NCI-H510A treated with DMSO at 0.1 percent for 48 hours (cell line): ENCODE measurements at regions not wholly inside any gene's neighbourhood (a gene's known extent, or its start where the extent isn't known, plus 50 kb on each side); places are given as distances from the start of the nearest gene placed in this dataset.

ENCODE experiments used
- DNase-seq: peaks from one replicate; lab custom pipeline; 2025; lab: John Stamatoyannopoulos, UW

- DNase-seq, result no peak
These were observed 1072.4 kb upstream of the ZEB2 start for GRCh38 chr2:145592361-145592760.

GRCh38 chr2:145591109-145591809 lies 1071.3 kb upstream of the ZEB2 start:
- DNase-seq, result no peak

- DNase-seq, result no peak
These were observed 1068.0 kb upstream of the ZEB2 start for GRCh38 chr2:145587922-145588321.

GRCh38 chr2:145584353-145584752 lies 1064.4 kb upstream of the ZEB2 start:
- no peak for DNase-seq

GRCh38 chr2:145573608-145574007 lies 1053.7 kb upstream of the ZEB2 start:
- DNase-seq, result no peak

GRCh38 chr2:145572238-145572637 lies 1052.3 kb upstream of the ZEB2 start:
- DNase-seq, result no peak

- DNase-seq, result no peak
These were observed 1049.2 kb upstream of the ZEB2 start for GRCh38 chr2:145569108-145569507.

DNA sequence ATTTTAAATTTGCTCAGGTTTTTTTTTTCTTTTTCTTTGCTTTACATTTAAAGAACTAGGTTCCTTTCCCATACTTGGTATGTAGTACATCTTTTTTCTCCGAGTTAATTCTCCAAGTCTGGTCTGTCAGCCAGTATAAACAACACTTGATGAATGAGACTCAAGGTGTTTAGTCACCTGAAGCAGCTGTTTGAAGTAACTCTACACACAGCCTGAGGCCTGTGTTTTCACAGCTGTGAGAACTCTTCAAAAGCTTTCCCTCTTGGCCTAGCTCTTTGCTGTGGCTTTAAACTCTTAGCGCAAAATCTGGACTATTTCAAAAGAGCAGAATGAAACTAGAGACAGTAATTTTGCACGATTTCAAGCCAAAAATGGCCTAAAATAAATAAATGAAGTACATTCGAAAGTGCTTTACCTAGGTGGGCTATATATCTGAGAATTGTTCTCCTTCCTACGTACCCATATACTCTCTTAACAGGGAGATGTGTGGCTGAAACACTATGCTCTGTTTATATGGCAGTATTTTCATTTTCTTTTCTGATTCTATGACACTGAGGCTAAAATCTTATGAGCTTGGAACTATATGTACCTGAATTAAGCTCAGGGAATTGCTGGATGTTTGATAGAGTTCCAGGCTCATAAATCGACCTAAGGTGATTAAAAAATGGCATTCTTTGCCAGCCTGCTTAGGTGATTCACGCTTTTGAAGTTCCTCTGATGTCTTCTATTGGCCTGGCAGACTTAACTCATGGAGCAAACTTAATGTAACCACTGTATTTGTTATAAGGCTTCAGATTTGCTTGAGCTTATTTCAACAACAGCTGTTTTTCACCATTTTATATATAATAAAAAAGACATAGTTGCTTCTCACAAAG lies 1044.1 kb upstream of the ZEB2 start:
- DNase-seq, result peak; percentile 84

DNA sequence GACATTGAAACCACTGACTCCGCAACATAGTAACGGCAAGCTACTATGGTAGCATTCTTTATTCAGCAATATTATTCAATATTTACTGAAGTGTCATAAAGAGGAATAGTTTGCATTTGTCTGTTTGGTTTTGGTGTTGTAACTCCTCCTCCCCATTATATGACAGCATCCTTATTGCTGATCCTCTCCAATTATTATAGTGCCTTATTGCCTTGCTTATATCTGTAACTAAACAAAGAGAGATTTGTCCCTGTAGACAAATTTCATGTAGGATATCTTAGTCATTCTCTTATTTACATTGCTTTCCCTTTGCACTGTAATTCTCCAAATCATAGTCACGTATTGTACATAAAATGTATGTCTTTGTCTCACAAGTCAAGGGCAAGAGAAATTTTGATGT lies 1041.2 kb upstream of the ZEB2 start:
- DNase-seq, result no peak

DNA sequence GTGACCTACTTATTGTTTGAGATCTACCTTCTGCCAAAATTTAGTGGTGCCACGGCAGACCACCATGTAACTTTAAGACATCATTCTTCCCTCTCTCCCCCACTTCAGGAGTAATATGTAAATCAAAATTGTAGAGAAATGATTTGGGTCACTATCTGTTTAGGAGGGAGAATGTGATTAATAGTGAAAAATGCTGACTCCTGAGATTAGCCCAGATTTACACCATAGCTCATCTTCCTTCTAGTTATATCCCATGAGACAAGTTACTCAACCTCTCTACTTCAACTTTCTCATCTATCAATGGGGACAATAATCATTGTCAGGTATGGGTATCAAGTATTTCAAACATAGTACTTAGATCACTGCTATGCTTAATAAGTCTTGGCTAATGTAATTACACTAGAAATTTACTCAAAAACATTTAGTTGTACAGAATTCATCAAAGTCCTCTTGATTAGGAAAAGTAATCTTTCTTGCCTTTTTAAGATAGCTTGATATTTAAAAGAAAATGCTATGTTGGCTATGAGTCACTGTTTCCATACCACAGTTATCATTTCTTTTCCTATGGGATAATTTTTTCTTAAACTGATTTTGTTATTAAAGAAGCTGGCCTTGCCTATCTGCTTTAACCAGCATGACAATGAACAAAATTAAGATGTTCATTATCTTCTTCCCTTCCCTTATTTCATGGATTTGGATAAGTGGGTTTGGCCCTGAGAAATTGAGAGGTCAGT lies 1038.9 kb upstream of the ZEB2 start:
- no peak for DNase-seq

DNA sequence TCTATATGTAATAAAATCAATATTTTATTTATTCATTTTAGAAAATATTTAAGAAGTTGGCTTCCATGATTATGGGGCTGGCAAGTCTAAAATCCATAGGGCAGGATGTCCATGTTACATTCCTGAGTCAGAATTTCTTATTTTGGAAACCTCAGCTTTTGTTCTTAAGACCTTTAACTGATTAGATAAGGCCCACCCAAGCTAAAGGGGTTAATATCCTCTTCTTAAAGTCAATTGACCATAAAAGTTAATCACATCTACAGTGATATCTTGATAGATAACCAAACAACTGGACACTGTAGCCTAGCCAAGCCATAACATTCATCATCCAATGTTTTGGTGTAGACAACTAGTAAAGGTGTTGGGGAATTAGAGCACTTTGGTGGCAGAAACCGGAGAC lies 1035.4 kb upstream of the ZEB2 start:
- DNase-seq, result no peak

DNA sequence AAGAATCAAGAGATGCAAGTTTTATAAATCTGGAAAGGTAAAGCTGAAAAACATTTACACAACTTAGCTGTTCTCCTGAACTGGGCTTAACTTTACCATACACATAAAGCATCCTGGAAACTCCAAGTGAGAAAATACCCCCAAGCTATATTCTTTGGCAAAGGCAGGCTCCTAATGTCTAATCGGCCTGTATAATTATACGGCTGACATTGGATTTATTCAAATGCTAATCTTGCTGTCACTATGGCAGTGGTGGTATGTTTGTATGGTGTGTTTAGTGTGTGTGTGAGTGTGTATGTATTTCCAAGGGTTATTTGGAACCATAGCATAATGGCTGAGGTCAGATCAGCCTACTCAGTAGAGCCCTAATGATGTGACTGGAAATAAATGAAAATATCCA lies 1031.8 kb upstream of the ZEB2 start:
- no peak for DNase-seq

- DNase-seq, result no peak
These were observed 1028.6 kb upstream of the ZEB2 start for GRCh38 chr2:145548479-145548878.

DNA sequence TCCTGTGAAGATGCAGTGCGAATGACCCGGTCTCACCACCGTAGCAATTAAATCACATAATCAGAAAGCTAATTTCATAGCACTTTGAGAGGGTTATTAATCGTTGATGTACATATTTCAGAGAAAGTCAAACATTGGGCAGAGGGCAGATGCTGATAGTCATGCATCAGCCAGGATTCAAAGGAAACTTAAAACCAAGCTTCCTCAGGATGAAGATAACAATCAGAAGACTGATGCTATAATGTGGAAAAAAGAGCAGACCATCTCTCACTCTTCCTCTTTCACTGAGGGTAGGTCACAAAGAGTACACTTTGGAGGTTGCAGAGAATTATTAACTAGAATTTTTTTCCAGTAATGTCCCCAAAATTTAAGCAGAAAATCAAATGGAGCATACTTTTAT lies 1027.7 kb upstream of the ZEB2 start:
- no peak for DNase-seq

DNA sequence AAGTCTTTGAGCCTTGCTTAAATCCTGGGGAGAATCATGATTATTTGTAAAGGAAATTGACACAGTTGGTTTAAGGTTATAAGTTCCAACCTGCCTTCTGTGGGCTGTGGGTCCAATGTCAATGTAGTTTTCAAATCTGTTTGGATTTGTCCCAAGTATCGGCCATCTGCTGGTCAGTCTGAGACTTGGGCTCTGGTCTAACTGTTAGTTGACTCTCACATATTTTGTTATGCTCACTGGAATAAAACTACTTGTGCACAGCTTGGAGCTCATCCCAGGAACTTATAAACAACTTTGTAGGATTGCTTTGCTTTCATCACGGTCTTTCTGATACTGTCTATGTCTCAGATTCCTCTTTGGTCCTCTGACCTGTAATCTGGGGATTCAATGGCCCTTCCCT lies 1026.2 kb upstream of the ZEB2 start:
- DNase-seq, result no peak

GRCh38 chr2:145543856-145544255 lies 1023.9 kb upstream of the ZEB2 start:
- no peak for DNase-seq

DNA sequence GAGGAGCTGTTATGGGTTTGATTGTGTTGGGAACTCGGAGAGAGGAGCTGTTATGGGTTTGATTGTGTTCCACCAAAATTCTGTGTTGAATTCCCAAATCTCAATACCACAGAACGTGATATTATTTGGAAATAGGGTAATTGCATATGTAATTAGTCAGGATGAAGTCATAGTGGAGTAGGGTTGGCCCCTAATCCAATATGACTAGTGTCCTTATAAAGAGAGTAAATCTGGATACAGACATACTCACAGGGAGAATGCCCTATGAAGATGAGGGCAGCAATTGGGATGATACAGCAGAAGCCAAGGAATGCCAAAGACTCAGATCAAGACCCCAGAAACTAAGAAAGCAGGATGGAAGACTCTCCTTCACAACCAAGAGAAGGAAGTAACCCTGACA lies 1023.2 kb upstream of the ZEB2 start:
- no peak for DNase-seq

DNA sequence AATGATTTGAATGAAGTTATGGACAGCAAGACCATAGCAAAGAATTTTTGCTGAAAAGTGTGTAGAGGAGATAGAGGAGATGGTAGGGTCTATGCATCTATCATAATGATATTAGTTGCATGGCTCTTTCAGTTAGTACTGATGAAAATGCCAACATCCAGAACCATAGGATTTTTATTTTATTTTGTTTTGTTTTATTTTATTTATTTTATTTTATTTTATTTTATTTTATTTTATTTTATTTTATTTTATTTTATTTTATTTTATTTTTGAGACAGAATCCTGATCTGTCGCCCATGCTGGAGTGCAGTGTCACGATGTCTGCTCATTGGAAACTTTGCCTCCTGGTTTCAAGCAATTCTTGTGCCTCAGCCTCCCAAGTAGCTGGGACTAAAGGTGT lies 1021.1 kb upstream of the ZEB2 start:
- no peak for DNase-seq

- DNase-seq, result no peak
These were observed 1018.9 kb upstream of the ZEB2 start for GRCh38 chr2:145538661-145539350.

GRCh38 chr2:145530653-145531052 lies 1010.7 kb upstream of the ZEB2 start:
- DNase-seq, result no peak

DNA sequence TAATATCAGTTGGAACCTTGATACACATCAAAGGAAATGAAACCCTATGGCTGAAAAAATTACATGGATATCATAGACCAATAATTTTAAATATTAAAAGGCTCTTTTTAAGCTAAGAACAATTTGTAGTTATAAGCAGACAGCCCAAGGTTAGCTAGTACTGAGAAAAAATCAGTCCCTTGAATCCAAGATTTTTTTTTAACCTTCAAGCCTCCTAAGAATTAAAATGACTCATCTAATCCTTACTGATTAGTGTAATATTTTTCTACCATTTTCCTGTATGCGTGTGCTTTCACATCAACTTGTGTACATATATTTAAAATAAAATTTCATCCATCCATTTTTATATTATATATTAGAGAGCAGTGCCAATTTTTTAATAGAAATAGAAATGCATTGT lies 1004.9 kb upstream of the ZEB2 start:
- no peak for DNase-seq

- DNase-seq, result no peak
These were observed 1004.4 kb upstream of the ZEB2 start for GRCh38 chr2:145524303-145524702.
